ENCODE measurements at regions not wholly inside any gene's neighbourhood (a gene's known extent, or its start where the extent isn't known, plus 50 kb on each side); places are given as distances from the start of the nearest gene placed in this dataset.
"Not testable (repeated sequence)": the region's sequence is repeated elsewhere in the genome, so short reads cannot be mapped to it uniquely, and the experiment has no call there.

DNA sequence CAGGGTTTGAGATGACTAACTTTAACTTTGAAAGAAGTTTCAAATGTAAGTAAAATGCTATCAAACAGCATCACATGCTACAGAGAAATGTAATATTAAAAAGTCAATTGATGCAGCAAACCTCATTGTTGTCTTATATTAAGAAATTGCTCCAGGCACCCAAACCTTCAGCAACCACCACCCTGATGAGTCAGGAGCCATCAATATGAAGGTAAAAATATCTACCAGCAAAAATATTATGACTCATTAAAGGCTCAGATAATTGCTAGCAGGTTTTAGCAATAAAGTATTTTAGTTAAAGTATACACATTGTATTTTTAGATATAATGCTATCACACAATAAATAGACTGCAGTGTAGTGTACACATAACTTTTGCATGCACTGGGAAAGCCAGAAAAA is 746.3 kb downstream of the ZPLD1 start:
- CTCF ChIA-PET: no interaction called here
- no peak for ATAC-seq
- POLR2A ChIA-PET: no interaction called here

DNA sequence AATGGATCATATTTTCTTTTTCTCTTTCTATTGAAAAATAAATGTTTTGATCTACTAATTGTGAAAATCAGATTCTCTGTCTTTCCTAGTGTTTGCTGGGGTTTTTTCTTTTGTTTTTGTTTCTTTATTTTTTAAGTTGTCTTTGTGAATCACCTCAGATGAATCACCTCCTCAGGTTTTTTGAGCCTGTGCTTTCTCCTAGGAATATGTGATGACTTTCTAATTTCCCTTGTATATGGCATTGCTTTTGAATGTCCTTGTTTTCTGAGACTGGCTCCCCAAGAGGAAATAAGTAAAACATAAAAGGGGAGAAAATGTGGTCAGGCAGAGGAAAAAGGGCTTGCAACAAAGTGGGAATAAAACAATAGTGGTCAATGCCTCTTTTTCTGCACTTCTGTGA is 750.0 kb downstream of the ZPLD1 start:
- ATAC-seq (no peak), DNase-seq (no peak)
- no peak overlapping the region for H3K4me3 Mint-ChIP-seq
- ChIA-PET CTCF (no interaction called here), POLR2A (no interaction called here)
- no peak overlapping the region for H3K27ac Mint-ChIP-seq
- H3K4me1 Mint-ChIP-seq (ENCODE audit: low read depth): no peaks in the 10 kb centered on the region
- H3K9me3 Mint-ChIP-seq (ENCODE audit: insufficient read depth): peaks cover 6% of the 10 kb centered on the region
- no peaks in the 10 kb centered on the region for H3K27me3 Mint-ChIP-seq (ENCODE audit: low read depth)
- H3K36me3 Mint-ChIP-seq (ENCODE audit: low read depth): no peaks in the 10 kb centered on the region

More for the DNA sequence above, 746.3 kb downstream of the ZPLD1 start:
- H3K27ac Mint-ChIP-seq: no peak overlapping the region
- DNase-seq: no peak
- H3K27me3 Mint-ChIP-seq (ENCODE audit: low read depth): no peaks in the 10 kb centered on the region
- H3K4me3 Mint-ChIP-seq: no peak overlapping the region
- H3K9me3 Mint-ChIP-seq (ENCODE audit: insufficient read depth): peaks cover 6% of the 10 kb centered on the region
- no peaks in the 10 kb centered on the region for H3K36me3 Mint-ChIP-seq (ENCODE audit: low read depth)
- H3K4me1 Mint-ChIP-seq (ENCODE audit: low read depth): no peaks in the 10 kb centered on the region

DNA sequence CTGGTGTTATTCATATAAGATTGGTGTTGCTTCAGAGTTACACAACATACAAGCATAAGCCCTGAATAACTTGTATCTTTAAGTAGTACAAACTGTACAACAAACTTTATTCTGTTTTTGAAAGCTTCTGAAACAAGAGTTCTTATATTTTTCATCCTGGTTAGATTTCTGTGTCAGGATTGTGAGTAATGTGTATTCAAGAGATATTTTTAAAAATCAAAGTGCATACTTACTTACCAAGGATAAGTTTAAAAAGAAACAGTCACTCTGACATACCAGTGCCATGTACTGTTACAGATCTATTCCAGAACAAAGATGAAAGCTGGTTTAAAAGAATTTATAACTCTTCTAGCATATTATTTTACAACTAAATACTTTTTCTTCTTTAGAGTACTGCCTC is 755.1 kb downstream of the ZPLD1 start:
- DNase-seq: no peak
- Mint-ChIP-seq H3K4me1 (ENCODE audit: low read depth) (no peaks in the 10 kb centered on the region), H3K9me3 (ENCODE audit: insufficient read depth) (peaks cover 6% of the 10 kb centered on the region), H3K4me3 (no peak overlapping the region), H3K27ac (no peak overlapping the region), H3K27me3 (ENCODE audit: low read depth) (no peaks in the 10 kb centered on the region), H3K36me3 (ENCODE audit: low read depth) (no peaks in the 10 kb centered on the region)
- ChIA-PET CTCF (no interaction called here), POLR2A (no interaction called here)
- no peak for ATAC-seq

DNA sequence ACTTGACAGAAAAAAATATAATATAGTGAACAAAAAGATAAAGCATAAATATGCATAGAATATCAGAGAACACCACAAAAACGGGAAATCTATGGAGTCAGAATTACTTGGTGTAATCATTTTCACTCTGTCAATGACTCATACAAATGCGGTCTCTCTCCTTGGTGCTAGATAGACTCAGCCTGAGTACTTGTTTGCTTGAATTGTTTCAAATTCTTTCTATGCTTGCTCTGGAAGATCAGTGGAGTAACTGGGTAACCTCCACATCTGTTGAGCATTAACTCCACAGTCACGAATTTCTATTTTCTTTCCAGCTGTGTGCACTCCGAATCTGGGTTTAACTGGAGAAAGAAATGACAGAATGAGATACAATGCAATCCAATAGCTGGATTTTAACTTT is 760.4 kb downstream of the ZPLD1 start:
- CTCF ChIA-PET: no interaction called here
- POLR2A ChIA-PET: no interaction called here
- no peak for ATAC-seq
- Mint-ChIP-seq H3K4me3 (no peak overlapping the region), H3K36me3 (ENCODE audit: low read depth) (no peaks in the 10 kb centered on the region), H3K27ac (no peak overlapping the region), H3K27me3 (ENCODE audit: low read depth) (no peaks in the 10 kb centered on the region), H3K4me1 (ENCODE audit: low read depth) (no peaks in the 10 kb centered on the region), H3K9me3 (ENCODE audit: insufficient read depth) (peaks cover 16% of the 10 kb centered on the region)
- no peak for DNase-seq

DNA sequence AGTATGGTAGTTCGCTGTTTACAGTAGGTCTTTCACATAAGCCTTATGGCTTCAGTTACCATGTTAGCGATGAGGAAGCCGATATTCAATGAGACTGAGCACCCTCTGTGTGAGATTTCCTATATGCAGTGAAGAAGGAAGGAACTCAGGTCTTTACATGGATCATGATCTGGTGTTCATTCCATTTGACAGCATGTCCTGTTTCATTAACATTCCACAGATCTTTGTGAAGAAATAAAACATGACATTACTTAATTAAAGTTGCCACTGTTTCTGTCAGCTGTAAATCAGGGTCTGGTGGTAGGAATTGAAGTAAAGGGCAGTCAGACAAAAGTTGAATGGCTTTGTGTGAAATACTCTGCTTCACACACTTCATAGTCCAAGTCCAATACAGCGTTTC is 768.6 kb downstream of the ZPLD1 start:
- ChIA-PET CTCF (no interaction called here), POLR2A (no interaction called here)
- Mint-ChIP-seq H3K27me3 (ENCODE audit: low read depth) (no peaks in the 10 kb centered on the region), H3K4me3 (no peak overlapping the region), H3K27ac (no peak overlapping the region), H3K4me1 (ENCODE audit: low read depth) (no peaks in the 10 kb centered on the region), H3K36me3 (ENCODE audit: low read depth) (no peaks in the 10 kb centered on the region), H3K9me3 (ENCODE audit: insufficient read depth) (peaks cover 4% of the 10 kb centered on the region)
- DNase-seq: no peak
- ATAC-seq: no peak

DNA sequence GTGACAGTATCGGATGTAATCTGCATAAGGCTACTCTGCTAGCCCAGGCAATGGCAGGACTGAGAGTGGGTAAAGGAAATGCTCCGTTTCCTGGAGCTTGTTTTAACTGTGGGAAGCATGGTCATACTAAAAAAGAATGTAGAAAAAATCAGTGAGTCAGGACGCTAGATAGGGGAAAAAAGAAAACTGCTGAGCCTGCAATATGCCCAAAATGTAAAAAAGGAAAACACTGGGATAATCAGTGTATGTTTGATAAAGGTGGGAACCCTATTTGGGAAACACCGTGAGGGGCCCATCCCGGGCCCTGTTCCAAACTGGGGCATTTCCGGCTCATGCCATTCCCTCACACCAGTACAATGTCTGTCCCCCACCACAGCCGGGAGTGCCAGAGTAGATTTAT is 775.8 kb downstream of the ZPLD1 start:
- no peaks in the 10 kb centered on the region for H3K36me3 Mint-ChIP-seq (ENCODE audit: low read depth)
- no peak for ATAC-seq
- H3K27me3 Mint-ChIP-seq (ENCODE audit: low read depth): no peaks in the 10 kb centered on the region
- H3K4me3 Mint-ChIP-seq: no peak overlapping the region
- H3K9me3 Mint-ChIP-seq (ENCODE audit: insufficient read depth): no peaks in the 10 kb centered on the region
- POLR2A ChIA-PET: no interaction called here
- CTCF ChIA-PET: no interaction called here
- no peaks in the 10 kb centered on the region for H3K4me1 Mint-ChIP-seq (ENCODE audit: low read depth)
- H3K27ac Mint-ChIP-seq: no peak overlapping the region
- DNase-seq: no peak

DNA sequence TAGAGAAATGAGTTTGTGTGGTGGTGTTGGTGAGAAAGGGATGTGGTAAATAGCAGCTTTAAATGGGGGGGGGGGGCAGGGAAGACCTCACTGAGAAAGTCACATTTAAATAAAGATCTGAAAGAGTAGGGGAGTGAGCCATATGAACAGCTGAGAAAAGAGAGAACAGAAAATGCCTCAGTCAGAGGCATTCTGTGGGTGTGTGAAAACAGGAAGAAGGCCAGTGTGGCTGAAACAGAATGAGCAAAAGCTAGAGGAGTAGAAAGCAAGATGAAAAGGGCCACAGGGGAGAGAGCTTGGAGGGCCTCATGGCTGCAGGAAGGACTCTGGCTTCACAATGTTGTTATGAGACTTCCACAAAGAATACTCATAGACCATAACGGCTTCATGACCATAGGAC is 783.3 kb downstream of the ZPLD1 start:
- Mint-ChIP-seq H3K4me3 (no peak overlapping the region), H3K9me3 (ENCODE audit: insufficient read depth) (no peaks in the 10 kb centered on the region), H3K27ac (no peak overlapping the region), H3K4me1 (ENCODE audit: low read depth) (no peaks in the 10 kb centered on the region), H3K27me3 (ENCODE audit: low read depth) (no peaks in the 10 kb centered on the region), H3K36me3 (ENCODE audit: low read depth) (no peaks in the 10 kb centered on the region)
- DNase-seq: no peak
- CTCF ChIA-PET: no interaction called here
- POLR2A ChIA-PET: no interaction called here
- ATAC-seq: no peak

DNA sequence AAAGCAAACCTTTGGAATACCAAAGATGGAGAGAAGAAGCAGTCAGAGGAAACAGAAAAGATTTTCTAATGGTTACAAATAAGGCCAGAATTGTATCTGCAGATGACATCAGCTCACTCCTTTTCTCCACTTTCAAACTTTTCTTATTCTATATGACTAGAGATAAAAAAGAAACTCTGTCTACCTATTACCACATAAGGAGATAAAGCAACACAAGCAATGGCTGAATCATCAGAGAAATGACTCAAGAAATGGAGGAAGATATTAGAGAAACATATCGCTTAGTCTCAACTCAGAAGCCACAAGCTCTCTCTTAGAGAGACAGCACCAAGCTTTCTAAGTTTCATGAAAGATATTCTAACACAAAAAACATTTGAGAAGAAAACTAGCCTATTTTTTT is 784.0 kb downstream of the ZPLD1 start:
- Mint-ChIP-seq H3K9me3 (ENCODE audit: insufficient read depth) (no peaks in the 10 kb centered on the region), H3K4me3 (no peak overlapping the region), H3K4me1 (ENCODE audit: low read depth) (no peaks in the 10 kb centered on the region), H3K36me3 (ENCODE audit: low read depth) (no peaks in the 10 kb centered on the region), H3K27me3 (ENCODE audit: low read depth) (no peaks in the 10 kb centered on the region), H3K27ac (no peak overlapping the region)
- DNase-seq: no peak
- POLR2A ChIA-PET: no interaction called here
- CTCF ChIA-PET: no interaction called here
- no peak for ATAC-seq

DNA sequence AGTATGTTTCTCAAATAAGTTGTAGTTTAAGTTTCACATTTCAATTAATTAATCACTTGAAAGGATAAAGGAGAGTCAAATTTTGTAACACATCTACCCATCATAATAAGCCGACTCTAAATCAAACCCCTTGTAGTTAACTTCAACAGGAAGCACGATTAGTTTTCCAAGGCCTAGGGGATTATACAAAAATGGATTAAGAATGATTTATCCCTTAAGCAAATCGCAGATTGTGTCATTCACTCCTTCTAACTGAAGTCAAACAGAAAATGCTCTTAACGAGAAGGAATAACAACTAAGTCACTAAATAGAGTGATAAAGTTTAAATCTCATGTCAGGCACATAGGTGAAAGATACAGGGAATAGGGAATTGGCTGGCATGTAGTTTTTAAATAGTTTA is 792.8 kb downstream of the ZPLD1 start:
- no peaks in the 10 kb centered on the region for H3K4me1 Mint-ChIP-seq (ENCODE audit: low read depth)
- no peak for ATAC-seq
- POLR2A ChIA-PET: no interaction called here
- CTCF ChIA-PET: no interaction called here
- H3K27ac Mint-ChIP-seq: no peak overlapping the region
- no peaks in the 10 kb centered on the region for H3K36me3 Mint-ChIP-seq (ENCODE audit: low read depth)
- no peaks in the 10 kb centered on the region for H3K27me3 Mint-ChIP-seq (ENCODE audit: low read depth)
- DNase-seq: no peak
- peaks cover 4% of the 10 kb centered on the region for H3K9me3 Mint-ChIP-seq (ENCODE audit: insufficient read depth)
- H3K4me3 Mint-ChIP-seq: no peak overlapping the region

DNA sequence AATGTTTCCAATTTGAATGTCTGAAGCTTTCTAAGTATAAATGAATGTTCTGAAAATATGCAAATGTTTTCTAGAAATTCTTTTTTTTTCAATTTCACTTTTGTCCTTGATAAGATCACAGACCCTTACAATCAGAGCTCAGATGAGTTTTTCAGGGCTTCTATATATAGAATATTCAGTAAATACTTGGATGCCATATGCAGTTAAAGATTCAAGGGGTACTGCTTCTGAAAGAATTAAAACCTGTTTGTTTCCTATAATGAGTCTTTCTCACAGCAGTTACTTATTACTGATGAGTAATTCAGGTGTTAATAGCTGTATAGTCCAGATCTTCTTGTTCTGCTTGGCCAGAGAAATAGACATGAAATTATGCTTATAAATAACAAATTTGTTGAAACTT is 812.6 kb downstream of the ZPLD1 start:
- H3K9me3 Mint-ChIP-seq (ENCODE audit: insufficient read depth): peaks cover 4% of the 10 kb centered on the region
- DNase-seq: no peak
- no peaks in the 10 kb centered on the region for H3K4me1 Mint-ChIP-seq (ENCODE audit: low read depth)
- no peaks in the 10 kb centered on the region for H3K27me3 Mint-ChIP-seq (ENCODE audit: low read depth)
- H3K27ac Mint-ChIP-seq: no peak overlapping the region
- POLR2A ChIA-PET: no interaction called here
- CTCF ChIA-PET: no interaction called here
- no peak for ATAC-seq
- no peak overlapping the region for H3K4me3 Mint-ChIP-seq
- H3K36me3 Mint-ChIP-seq (ENCODE audit: low read depth): no peaks in the 10 kb centered on the region

DNA sequence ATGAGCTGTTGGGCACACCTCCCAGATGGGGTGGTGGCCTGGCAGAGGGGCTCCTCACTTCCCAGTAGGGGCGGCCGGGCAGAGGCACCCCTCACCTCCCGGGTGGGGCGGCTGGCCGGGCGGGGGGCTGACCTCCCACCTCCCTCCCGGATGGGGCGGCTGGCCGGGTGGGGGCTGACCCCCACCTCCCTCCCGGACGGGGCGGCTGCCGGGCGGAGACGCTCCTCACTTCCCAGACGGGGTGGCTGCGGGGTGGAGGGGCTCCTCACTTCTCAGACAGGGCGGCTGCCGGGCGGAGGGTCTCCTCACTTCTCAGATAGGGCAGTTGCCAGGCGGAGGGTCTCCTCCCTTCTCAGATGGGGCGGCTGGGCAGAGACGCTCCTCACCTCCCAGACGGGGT is 820.0 kb downstream of the ZPLD1 start:
- POLR2A ChIA-PET; H3K4me1 Mint-ChIP-seq (ENCODE audit: low read depth); CTCF ChIA-PET: not testable (repeated sequence)

DNA sequence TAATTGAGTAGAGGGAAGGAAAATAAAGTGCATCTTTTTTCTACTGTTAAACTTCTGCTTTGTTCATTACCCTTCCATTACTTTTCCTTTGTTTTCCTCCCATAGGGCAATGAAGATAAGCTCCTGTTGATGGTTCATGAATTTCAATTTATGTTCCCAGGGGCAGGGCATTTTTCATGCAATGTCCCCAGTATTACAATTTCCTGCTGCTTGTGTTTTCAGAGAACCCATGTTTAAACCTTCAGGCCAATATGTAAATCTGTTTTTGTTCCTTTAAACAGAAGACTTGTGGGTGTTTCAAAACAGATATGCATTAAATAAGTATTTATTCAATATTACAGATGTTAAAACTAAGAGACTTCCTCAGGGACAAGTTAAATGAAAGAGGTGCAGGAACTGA is 834.5 kb downstream of the ZPLD1 start:
- ATAC-seq (no peak), DNase-seq (no peak)
- POLR2A ChIA-PET: no interaction called here
- CTCF ChIA-PET: no interaction called here
- Mint-ChIP-seq H3K4me1 (ENCODE audit: low read depth) (no peaks in the 10 kb centered on the region), H3K36me3 (ENCODE audit: low read depth) (no peaks in the 10 kb centered on the region), H3K4me3 (no peak overlapping the region), H3K9me3 (ENCODE audit: insufficient read depth) (peaks cover 7% of the 10 kb centered on the region), H3K27ac (no peak overlapping the region), H3K27me3 (ENCODE audit: low read depth) (no peaks in the 10 kb centered on the region)

More for the DNA sequence above, 820.0 kb downstream of the ZPLD1 start:
- H3K9me3 Mint-ChIP-seq (ENCODE audit: insufficient read depth); H3K36me3 Mint-ChIP-seq (ENCODE audit: low read depth); H3K27me3 Mint-ChIP-seq (ENCODE audit: low read depth); ATAC-seq; H3K27ac Mint-ChIP-seq; DNase-seq; H3K4me3 Mint-ChIP-seq: not testable (repeated sequence)

DNA sequence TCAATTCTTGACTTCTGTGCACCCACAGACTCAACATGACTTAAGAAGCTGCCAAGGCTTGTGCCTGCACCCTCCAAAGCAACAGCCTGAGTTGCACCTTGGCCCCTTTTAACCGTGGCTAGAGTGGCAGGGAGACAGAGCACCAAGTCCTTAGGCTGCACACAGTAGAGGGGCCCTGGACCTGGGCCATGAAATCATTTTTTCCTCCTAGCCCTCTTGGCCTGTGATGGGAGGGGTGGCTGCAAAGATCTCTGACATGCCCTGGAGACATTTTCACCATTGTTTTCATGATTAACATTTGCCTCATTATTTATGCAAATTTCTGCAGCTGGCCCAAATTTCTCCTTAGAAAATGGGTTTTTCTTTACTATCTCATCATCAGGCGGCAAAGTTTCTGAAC is 836.8 kb downstream of the ZPLD1 start:
- no peaks in the 10 kb centered on the region for H3K27me3 Mint-ChIP-seq (ENCODE audit: low read depth)
- ATAC-seq (no peak), DNase-seq (no peak)
- no peaks in the 10 kb centered on the region for H3K4me1 Mint-ChIP-seq (ENCODE audit: low read depth)
- POLR2A ChIA-PET: no interaction called here
- no peak overlapping the region for H3K4me3 Mint-ChIP-seq
- peaks cover 7% of the 10 kb centered on the region for H3K9me3 Mint-ChIP-seq (ENCODE audit: insufficient read depth)
- H3K27ac Mint-ChIP-seq: no peak overlapping the region
- CTCF ChIA-PET: no interaction called here
- H3K36me3 Mint-ChIP-seq (ENCODE audit: low read depth): no peaks in the 10 kb centered on the region
